ENCODE measurements at regions not wholly inside any gene's neighbourhood (a gene's known extent, or its start where the extent isn't known, plus 50 kb on each side); places are given as distances from the start of the nearest gene placed in this dataset.

GRCh38 chr6:152905551-152906299 is 77.1 kb downstream of the FBXO5 start:
- DNase-seq, result no peak

- DNase-seq, result no peak
Measured at GRCh38 chr6:152909241-152909640, 73.6 kb downstream of the FBXO5 start.

GRCh38 chr6:152916035-152916434 is 66.8 kb downstream of the FBXO5 start:
- DNase-seq, result no peak

- DNase-seq, result no peak
Measured at GRCh38 chr6:152918991-152919390, 63.9 kb downstream of the FBXO5 start.

DNA sequence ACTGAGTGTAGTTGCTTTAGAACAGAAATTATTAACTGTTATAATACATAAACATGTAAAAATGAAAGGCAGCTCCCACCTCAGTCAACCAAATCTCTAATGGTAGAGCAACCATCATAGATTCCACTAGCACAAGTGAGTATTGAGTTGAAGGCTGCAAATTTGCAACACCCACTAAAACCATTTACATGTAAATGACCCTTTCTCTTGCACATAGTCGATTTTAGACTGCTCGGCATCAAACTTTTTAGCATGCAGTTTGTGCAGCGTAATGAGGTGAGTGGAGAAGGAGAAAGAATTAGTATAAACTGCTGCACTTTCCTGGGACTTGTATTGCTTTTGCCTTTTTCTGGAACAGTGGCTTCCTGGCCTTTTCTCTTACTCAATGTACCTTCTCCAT is 62.8 kb downstream of the FBXO5 start:
- no peak for DNase-seq

Data from SHP77 treated with DMSO at 0.1 percent for 48 hours (cell line).